ENCODE measurements at regions not wholly inside any gene's neighbourhood (a gene's known extent, or its start where the extent isn't known, plus 50 kb on each side); places are given as distances from the start of the nearest gene placed in this dataset.

DNA sequence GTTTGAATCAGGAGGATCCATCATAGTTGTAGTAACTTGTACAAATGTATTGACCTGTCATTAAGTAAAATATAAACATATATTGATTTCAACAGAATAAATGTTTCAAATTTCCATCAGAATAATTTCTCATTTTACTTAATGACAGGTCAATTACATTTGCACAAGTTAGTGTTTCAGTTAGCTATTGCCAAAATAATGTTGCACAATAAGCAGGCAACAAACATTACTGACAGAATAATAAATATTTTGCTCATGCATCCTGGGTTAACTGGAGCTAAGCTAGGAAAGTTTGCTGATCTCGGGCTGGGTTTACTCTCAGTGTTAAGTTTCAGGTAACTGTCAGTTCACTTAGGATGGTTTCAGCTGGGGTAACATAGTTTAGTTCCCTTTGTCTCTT, 822.4 kb downstream of the KCNT2 start:
- H3K4me3 ChIP-seq (ENCODE audit: low read depth, low read length) = no peak overlapping the region
- no peak for DNase-seq (ENCODE audit: low read depth)

DNA sequence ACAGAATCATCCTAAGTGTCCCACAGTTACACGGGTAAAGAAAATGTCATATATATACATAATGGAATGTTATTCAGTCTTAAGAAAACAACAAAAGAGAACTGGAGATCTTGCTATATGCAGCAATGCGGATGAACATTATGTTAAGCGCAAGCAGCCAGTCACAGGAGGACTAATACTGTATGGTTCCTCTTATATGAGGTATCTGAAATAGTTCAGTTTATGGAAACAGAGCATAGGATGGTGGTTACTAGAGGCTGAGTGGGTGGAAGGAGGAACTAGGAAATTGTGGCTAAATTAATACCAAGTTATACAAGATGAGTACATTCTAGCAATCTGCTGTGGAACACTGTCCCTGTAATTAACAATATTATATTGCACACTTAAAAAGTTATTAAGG, 834.3 kb downstream of the KCNT2 start:
- no peak for DNase-seq (ENCODE audit: low read depth)
- TF ChIP-seq, protein P1, sequence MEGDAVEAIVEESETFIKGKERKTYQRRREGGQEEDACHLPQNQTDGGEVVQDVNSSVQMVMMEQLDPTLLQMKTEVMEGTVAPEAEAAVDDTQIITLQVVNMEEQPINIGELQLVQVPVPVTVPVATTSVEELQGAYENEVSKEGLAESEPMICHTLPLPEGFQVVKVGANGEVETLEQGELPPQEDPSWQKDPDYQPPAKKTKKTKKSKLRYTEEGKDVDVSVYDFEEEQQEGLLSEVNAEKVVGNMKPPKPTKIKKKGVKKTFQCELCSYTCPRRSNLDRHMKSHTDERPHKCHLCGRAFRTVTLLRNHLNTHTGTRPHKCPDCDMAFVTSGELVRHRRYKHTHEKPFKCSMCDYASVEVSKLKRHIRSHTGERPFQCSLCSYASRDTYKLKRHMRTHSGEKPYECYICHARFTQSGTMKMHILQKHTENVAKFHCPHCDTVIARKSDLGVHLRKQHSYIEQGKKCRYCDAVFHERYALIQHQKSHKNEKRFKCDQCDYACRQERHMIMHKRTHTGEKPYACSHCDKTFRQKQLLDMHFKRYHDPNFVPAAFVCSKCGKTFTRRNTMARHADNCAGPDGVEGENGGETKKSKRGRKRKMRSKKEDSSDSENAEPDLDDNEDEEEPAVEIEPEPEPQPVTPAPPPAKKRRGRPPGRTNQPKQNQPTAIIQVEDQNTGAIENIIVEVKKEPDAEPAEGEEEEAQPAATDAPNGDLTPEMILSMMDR (IDR thresholded peaks at IDR 0.05; ENCODE audit: insufficient read depth, low read depth, low read length) = no peak
- H3K4me3 ChIP-seq (ENCODE audit: low read depth, low read length) = no peak overlapping the region

More for the DNA sequence above, 822.4 kb downstream of the KCNT2 start:
- TF ChIP-seq, protein P1 (IDR thresholded peaks at IDR 0.05; ENCODE audit: insufficient read depth, low read depth, low read length) = no peak

DNA sequence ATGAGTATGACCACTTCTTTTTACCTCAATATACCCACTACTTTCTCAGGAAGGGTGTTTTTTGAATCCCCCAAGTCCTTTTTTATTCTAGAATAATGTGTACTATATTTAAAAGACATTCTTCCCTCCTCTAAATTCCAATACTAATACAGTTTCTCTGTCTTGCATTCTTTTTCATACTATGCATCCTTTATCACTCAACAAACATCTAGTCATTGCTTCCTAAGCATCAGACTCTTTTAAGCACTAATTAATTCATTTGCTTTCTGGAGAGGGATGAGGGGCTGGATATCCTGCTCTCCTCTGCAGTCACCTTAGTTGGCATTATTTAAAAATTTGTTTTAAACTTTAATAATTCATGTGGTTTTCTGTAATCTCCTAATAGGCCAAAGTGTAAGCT, 838.8 kb downstream of the KCNT2 start:
- no peak overlapping the region for H3K4me3 ChIP-seq (ENCODE audit: low read depth, low read length)
- TF ChIP-seq, protein P1 (IDR thresholded peaks at IDR 0.05; ENCODE audit: insufficient read depth, low read depth, low read length) = no peak
- no peak for DNase-seq (ENCODE audit: low read depth)

DNA sequence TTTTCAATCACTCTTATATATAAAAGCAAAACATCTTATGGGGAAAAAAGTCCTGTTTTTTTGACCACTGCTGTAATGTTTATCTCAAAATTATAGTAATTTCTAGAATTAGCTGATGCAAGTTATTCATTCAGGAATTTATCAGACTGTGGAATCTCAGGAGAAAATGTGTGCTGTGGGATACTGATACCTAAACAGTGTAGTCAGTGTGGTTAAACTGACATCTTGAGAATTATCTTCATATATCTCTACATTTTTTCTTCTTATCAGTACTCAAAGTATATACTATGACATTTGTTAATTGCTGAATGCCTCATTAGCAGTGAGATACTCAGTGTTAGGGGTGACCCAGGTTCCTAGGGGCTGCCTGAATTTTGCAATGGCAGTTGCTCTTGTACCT, 839.3 kb downstream of the KCNT2 start:
- TF ChIP-seq, protein P1 (IDR thresholded peaks at IDR 0.05; ENCODE audit: insufficient read depth, low read depth, low read length) = no peak
- no peak for DNase-seq (ENCODE audit: low read depth)

DNA sequence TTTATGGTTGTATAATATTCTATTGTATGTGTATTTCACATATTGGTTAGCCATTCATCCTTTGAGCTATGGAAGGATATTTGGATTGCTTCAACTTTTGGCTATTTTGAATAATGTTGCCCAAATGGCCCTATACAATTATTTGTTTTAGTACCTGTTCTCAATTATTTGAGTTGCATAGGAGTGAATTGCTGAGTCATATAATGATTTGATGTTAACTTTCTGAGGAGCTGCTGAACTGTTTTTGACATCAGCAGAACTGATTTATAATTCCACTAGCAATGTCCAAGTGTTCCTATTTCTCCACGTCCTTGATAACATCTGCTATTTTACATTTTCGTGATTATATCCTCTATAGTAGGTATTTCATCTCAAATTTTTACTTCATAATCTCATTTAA, 839.9 kb downstream of the KCNT2 start:
- no peak overlapping the region for H3K4me3 ChIP-seq (ENCODE audit: low read depth, low read length)
- TF ChIP-seq, protein P1 (IDR thresholded peaks at IDR 0.05; ENCODE audit: insufficient read depth, low read depth, low read length) = no peak
- DNase-seq (ENCODE audit: low read depth) = no peak

More for the DNA sequence above, 839.3 kb downstream of the KCNT2 start:
- no peak overlapping the region for H3K4me3 ChIP-seq (ENCODE audit: low read depth, low read length)

DNA sequence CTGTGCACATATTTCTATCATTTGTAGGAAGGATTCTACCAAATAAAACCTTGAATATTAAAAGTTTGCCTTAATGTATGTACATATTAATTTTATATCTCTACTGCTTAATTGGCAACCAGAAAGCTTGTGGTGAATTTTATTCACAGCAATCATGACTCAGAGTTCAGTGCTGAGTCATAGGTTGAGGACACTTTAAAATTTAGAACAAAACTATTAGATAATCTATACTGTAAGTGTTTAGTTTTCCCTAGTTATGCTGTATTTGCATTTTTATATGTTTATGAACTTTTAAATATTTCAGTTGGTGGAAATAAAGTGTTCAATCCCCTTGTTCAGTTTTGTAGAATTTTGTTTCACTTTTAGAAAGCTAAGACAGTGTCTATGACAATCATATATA, 841.5 kb downstream of the KCNT2 start:
- H3K4me3 ChIP-seq (ENCODE audit: low read depth, low read length) = no peak overlapping the region
- TF ChIP-seq, protein P1 (IDR thresholded peaks at IDR 0.05; ENCODE audit: insufficient read depth, low read depth, low read length) = no peak
- DNase-seq (ENCODE audit: low read depth) = no peak

DNA sequence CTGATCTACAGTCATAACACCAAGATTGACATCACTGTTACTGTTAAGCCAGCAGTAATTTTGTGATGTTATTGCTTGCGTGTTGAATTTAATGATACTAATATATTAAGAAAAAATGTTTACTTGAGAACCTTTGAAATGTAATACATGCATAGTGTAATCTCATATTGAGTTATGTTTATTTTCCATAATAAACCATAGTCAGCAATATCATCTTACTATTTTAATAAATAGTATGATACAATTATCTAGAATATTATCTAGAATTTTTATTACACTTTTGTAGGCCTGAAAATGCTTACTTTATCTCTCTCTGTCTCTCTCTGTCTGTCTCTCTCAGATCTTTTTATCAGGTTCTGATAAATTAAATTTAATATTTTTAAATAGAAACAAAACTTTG, 843.1 kb downstream of the KCNT2 start:
- H3K4me3 ChIP-seq (ENCODE audit: low read depth, low read length) = no peak overlapping the region
- TF ChIP-seq, protein P1 (IDR thresholded peaks at IDR 0.05; ENCODE audit: insufficient read depth, low read depth, low read length) = no peak
- DNase-seq (ENCODE audit: low read depth) = no peak

All from fibroblast of villous mesenchyme (primary cell).